ENCODE measurements at regions not wholly inside any gene's neighbourhood (a gene's known extent, or its start where the extent isn't known, plus 50 kb on each side); places are given as distances from the start of the nearest gene placed in this dataset.

DNA sequence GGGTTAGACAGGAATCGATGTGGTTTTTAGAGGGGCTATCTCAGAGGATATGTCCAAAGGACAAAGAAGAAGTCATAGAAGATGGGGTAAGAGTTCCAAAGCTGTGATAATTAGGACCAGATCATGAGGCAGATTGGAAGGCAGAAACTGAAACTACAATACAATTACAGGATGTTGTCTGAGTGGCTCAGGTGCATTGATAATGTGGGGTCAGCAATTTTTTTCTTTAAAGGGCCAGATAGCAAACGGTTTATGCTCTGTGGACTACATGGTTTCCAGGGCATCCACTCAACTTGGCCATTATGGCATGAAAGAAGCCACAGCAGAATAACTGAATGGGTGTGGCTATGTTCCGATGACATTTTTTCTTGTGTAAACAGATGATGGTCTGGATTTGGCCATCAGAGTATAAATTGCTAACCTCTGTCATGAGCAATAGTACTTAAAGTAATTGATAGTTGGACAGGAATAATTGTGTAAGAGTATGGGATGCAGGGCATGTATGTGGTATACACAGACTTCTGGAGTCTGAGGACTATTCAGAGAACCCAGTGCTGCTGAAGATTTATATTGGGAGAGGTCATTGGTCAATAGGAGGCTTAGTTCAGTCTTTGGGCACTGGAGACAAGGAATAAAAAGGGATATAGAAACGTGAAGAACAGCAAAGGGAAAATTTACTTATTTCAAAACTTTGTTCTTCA lies 198.4 kb upstream of the ADGRL4 start:
- no peak for TF ChIP-seq CTCF (IDR thresholded peaks at IDR 0.05; ENCODE audit: borderline replicate concordance, insufficient read depth, low read depth, low read length)
- no peak overlapping the region for H3K4me3 ChIP-seq (ENCODE audit: low read depth, low read length)

- no peak for TF ChIP-seq CTCF (IDR thresholded peaks at IDR 0.05; ENCODE audit: borderline replicate concordance, insufficient read depth, low read depth, low read length)
Measured at GRCh38 chr1:79198832-79199231, 192.3 kb upstream of the ADGRL4 start.

DNA sequence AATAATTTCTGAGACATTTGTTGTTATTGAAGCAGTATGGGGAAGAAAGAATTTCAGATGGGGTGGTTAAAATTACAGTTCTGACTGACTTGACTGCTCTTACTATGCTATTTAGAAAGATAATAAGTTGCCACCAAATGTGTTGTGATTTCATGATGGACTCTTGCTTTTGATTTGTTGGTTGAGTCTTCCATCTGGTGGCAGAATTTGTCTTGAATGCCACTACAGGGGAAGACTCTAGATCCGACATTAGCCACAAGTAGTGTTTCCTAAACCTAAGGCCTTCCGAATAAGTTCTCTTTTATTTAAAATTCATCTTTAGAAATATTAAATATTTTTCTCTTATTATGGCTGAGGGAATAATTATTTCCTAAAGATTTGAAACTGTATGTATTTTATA lies 190.9 kb upstream of the ADGRL4 start:
- TF ChIP-seq CTCF (IDR thresholded peaks at IDR 0.05; ENCODE audit: borderline replicate concordance, insufficient read depth, low read depth, low read length) = no peak
- no peak overlapping the region for H3K4me3 ChIP-seq (ENCODE audit: low read depth, low read length)

More at GRCh38 chr1:79198832-79199231, 192.3 kb upstream of the ADGRL4 start:
- H3K4me3 ChIP-seq (ENCODE audit: low read depth, low read length) = no peak overlapping the region

- H3K4me3 ChIP-seq (ENCODE audit: low read depth, low read length) = no peak overlapping the region
- TF ChIP-seq CTCF (IDR thresholded peaks at IDR 0.05; ENCODE audit: borderline replicate concordance, insufficient read depth, low read depth, low read length) = no peak
Measured at GRCh38 chr1:79196211-79196610, 189.7 kb upstream of the ADGRL4 start.

GRCh38 chr1:79193211-79194079 lies 186.9 kb upstream of the ADGRL4 start:
- no peak overlapping the region for H3K4me3 ChIP-seq (ENCODE audit: low read depth, low read length)
- no peak for TF ChIP-seq CTCF (IDR thresholded peaks at IDR 0.05; ENCODE audit: borderline replicate concordance, insufficient read depth, low read depth, low read length)

- H3K4me3 ChIP-seq (ENCODE audit: low read depth, low read length) = no peak overlapping the region
- TF ChIP-seq CTCF (IDR thresholded peaks at IDR 0.05; ENCODE audit: borderline replicate concordance, insufficient read depth, low read depth, low read length) = no peak
Measured at GRCh38 chr1:79190074-79190473, 183.5 kb upstream of the ADGRL4 start.

Data from GM12875 (cell line).